A549 (cell line): ENCODE measurements at regions not wholly inside any gene's neighbourhood (a gene's known extent, or its start where the extent isn't known, plus 50 kb on each side); places are given as distances from the start of the nearest gene placed in this dataset.

Experiments
- ATAC-seq, 2 experiments: fragments of 200-7000 bp in 1 of 2; fragments of >200 bp in 1 of 2; cut with Nextera tagmentation in 1 of 2; cut with Tn5 transposase in 1 of 2; 3 replicates each; pipeline versions ENCODE4 v1.8.0 to v1.9.1; 2018 to 2020; ENCODE audit warnings: mild to moderate bottlenecking in 1 of 2, moderate library complexity in 1 of 2
- CTCF ChIA-PET: fragments of 300-600 bp; sonication (Branson Sonifier 250); formaldehyde crosslinking; extraction: SDS; loops from one replicate; lab custom pipeline; 2021; ENCODE audit warnings: antibody characterized with exemption, inconsistent platforms; lab: Yijun Ruan, JAX
- POLR2A ChIA-PET: fragments of 350-600 bp; formaldehyde crosslinking; extraction: SDS; loops from one replicate; lab custom pipeline; 2021; ENCODE audit warnings: antibody characterized with exemption, inconsistent platforms; lab: Yijun Ruan, JAX
- DNase-seq, 2 experiments: peaks; one replicate each; pipeline versions ENCODE4 v3.0.0 to v3.0.0-alpha.2; 2011 to 2016; ENCODE audit warnings: low read depth in 1 of 2, low spot score in 1 of 2
- FAIRE-seq: peaks from 2 replicates; lab custom pipeline; 2011; peaks lifted over from hg19 to GRCh38; lab: Jason Lieb, UNC
- H3K27ac ChIP-seq, 2 experiments: fragments of >200 bp; sonication (Bioruptor Twin); formaldehyde crosslinking; 3 replicates each; pipeline ENCODE4 v1.5.1; 2016 to 2017
- H3K4me1 ChIP-seq: fragments of >200 bp; sonication (Bioruptor Twin); formaldehyde crosslinking; 3 replicates; pipeline ENCODE4 v1.6.1; 2016
- H3K4me2 ChIP-seq: fragments of >200 bp; sonication (Bioruptor Twin); formaldehyde crosslinking; 3 replicates; pipeline ENCODE4 v1.6.1; 2016
- H3K4me3 ChIP-seq: fragments of >200 bp; sonication (Bioruptor Twin); formaldehyde crosslinking; 3 replicates; pipeline ENCODE4 v1.5.1; 2016
- H3K9me3 ChIP-seq: fragments of >200 bp; sonication (Bioruptor Twin); formaldehyde crosslinking; 3 replicates; pipeline ENCODE4 v1.6.1; 2016
- CBX2 ChIP-seq: fragments of 200-600 bp; sonication (generic); IDR thresholded peaks from 2 replicates; pipeline ENCODE4 v1.6.1; 2016; ENCODE audit warnings: low read depth, mild to moderate bottlenecking, borderline replicate concordance
- CHD2 ChIP-seq: fragments of 150-350 bp; IDR thresholded peaks from 2 replicates; pipeline ENCODE4 v1.6.1; 2014; ENCODE audit warnings: low read length; ENCODE audit not compliant: partially characterized antibody
- CHD4 ChIP-seq: fragments of 200-600 bp; sonication (generic); IDR thresholded peaks from 2 replicates; pipeline ENCODE4 v1.6.1; 2016; ENCODE audit warnings: antibody characterized with exemption, mild to moderate bottlenecking, borderline replicate concordance
- FOSL2 ChIP-seq, 2 experiments: fragments of 450-650 bp in 1 of 2; fragments of >200 bp in 1 of 2; sonication (Bioruptor Twin) in 1 of 2; formaldehyde crosslinking; IDR thresholded peaks; 2 replicates each; pipeline versions ENCODE4 v1.5.0 to v1.6.1; 2016 to 2020; ENCODE audit warnings: mild to moderate bottlenecking in 1 of 2, moderate library complexity in 1 of 2
- FOXS1 ChIP-seq: fragments of 250-450 bp; sonication (Bioruptor Pico); IDR thresholded peaks from 2 replicates; pipeline ENCODE4 v1.5.0; 2020; ENCODE audit warnings: mild to moderate bottlenecking, moderate library complexity
- GATA3 ChIP-seq: IDR thresholded peaks from 2 replicates; pipeline ENCODE4 v1.6.1; 2012; ENCODE audit warnings: borderline replicate concordance
- HOXA7 ChIP-seq: fragments of 250-450 bp; sonication (Bioruptor Pico); IDR thresholded peaks from 2 replicates; pipeline ENCODE4 v1.5.0; 2020; ENCODE audit warnings: mild to moderate bottlenecking, moderate library complexity
- HOXB13 ChIP-seq: fragments of 250-450 bp; sonication (Bioruptor Pico); IDR thresholded peaks from 2 replicates; pipeline ENCODE4 v1.5.0; 2020; ENCODE audit warnings: low read depth, mild to moderate bottlenecking, moderate library complexity
- KDM5A ChIP-seq: fragments of 200-600 bp; sonication (generic); IDR thresholded peaks from 2 replicates; pipeline ENCODE4 v1.6.1; 2016; ENCODE audit warnings: antibody characterized with exemption, mild to moderate bottlenecking
- NFE2L2 ChIP-seq: fragments of 150-350 bp; conservative IDR thresholded peaks from 2 replicates; pipeline ENCODE4 v1.6.1; 2014; ENCODE audit warnings: low read length
- RAD21 ChIP-seq, 2 experiments: fragments of >200 bp in 1 of 2; sonication (Bioruptor Twin) in 1 of 2; formaldehyde crosslinking in 1 of 2; IDR thresholded peaks in 1 of 2; conservative IDR thresholded peaks in 1 of 2; 2 replicates in 1 of 2; 3 replicates in 1 of 2; pipeline ENCODE4 v1.6.1; 2012 to 2018; ENCODE audit warnings: inconsistent platforms in 1 of 2
- RNF2 ChIP-seq: fragments of 200-600 bp; sonication (generic); IDR thresholded peaks from 2 replicates; pipeline ENCODE4 v1.6.1; 2016; ENCODE audit warnings: low read depth, mild to moderate bottlenecking, antibody characterized with exemption, moderate library complexity, borderline replicate concordance
- ZSCAN20 ChIP-seq: fragments of 250-450 bp; sonication (Bioruptor Pico); IDR thresholded peaks from 2 replicates; pipeline ENCODE4 v1.8.0; 2022; ENCODE audit warnings: mild to moderate bottlenecking, moderate library complexity
- WGBS: methylation state at CpG from one replicate; pipeline ENCODE4 v1.1.6; 2017; ENCODE audit errors: missing lambda C conversion rate; 5-methylcytosine and 5-hydroxymethylcytosine counted together
- TF ChIP-seq, protein P1 (sequence below): fragments of 150-350 bp; IDR thresholded peaks from 2 replicates; pipeline ENCODE4 v1.6.1; 2014; ENCODE audit warnings: low read depth, mild to moderate bottlenecking, low read length
- TF ChIP-seq, protein P2 (sequence below): fragments of 250-450 bp; sonication (Bioruptor Pico); IDR thresholded peaks from 2 replicates; pipeline ENCODE4 v1.5.0; 2020; ENCODE audit warnings: low read depth, mild to moderate bottlenecking, moderate library complexity
- TF ChIP-seq, protein P3 (sequence below): IDR thresholded peaks from 2 replicates; pipeline ENCODE4 v1.6.1; 2012
- TF ChIP-seq, protein P4 (sequence below): IDR thresholded peaks from 2 replicates; pipeline ENCODE4 v1.6.1; 2012

- TF ChIP-seq RNF2 (no peak), ZSCAN20 (CRISPR knock-in tag) (no peak)
- TF ChIP-seq, protein P1, sequence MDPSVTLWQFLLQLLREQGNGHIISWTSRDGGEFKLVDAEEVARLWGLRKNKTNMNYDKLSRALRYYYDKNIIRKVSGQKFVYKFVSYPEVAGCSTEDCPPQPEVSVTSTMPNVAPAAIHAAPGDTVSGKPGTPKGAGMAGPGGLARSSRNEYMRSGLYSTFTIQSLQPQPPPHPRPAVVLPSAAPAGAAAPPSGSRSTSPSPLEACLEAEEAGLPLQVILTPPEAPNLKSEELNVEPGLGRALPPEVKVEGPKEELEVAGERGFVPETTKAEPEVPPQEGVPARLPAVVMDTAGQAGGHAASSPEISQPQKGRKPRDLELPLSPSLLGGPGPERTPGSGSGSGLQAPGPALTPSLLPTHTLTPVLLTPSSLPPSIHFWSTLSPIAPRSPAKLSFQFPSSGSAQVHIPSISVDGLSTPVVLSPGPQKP, result no peak
- ATAC-seq (no peak), DNase-seq (no peak), FAIRE-seq (no peak)
- Histone ChIP-seq H3K27ac (no peak overlapping the region), H3K4me3 (no peak overlapping the region), H3K4me2 (no peak overlapping the region), H3K9me3 (no peaks in the 10 kb centered on the region), H3K4me1 (no peaks in the 10 kb centered on the region)
- WGBS, result 0% methylated on average over 1 of the region's 1 CpG
- ChIA-PET POLR2A (no interaction called here), CTCF (interaction anchor here (1.3 kb wide), 1 partner anchor 15 kb away, joined by 3 read pairs; no protein-coding TSS in a partner anchor)
Measured at GRCh38 chr20:55173601-55174000, 698.2 kb downstream of the DOK5 start.

- WGBS, result 12% methylated on average over 4 of the region's 4 CpGs
- ATAC-seq (no peak), FAIRE-seq (no peak), DNase-seq (no peak)
- Histone ChIP-seq H3K4me2 (no peak overlapping the region), H3K4me1 (no peaks in the 10 kb centered on the region), H3K4me3 (no peak overlapping the region), H3K9me3 (no peaks in the 10 kb centered on the region), H3K27ac (no peak overlapping the region)
- TF ChIP-seq CHD2 (no peak), GATA3 (no peak), HOXB13 (CRISPR knock-in tag) (no peak), NFE2L2 (no peak), RAD21 (conservative IDR thresholded peaks at IDR 0.05 in 1 of 2, IDR thresholded peaks at IDR 0.05 in 1 of 2) (no peak), CHD4 (no peak), FOSL2 (IDR thresholded peaks at IDR 0.05) (no peak), FOSL2 (CRISPR knock-in tag; IDR thresholded peaks at IDR 0.05) (no peak), KDM5A (no peak), HOXA7 (CRISPR knock-in tag) (no peak)
- TF ChIP-seq, protein P2, sequence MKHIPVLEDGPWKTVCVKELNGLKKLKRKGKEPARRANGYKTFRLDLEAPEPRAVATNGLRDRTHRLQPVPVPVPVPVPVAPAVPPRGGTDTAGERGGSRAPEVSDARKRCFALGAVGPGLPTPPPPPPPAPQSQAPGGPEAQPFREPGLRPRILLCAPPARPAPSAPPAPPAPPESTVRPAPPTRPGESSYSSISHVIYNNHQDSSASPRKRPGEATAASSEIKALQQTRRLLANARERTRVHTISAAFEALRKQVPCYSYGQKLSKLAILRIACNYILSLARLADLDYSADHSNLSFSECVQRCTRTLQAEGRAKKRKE (CRISPR knock-in tag), result no peak
- POLR2A ChIA-PET, result no interaction called here
- CTCF ChIA-PET, result interaction anchor here (1.3 kb wide), 1 partner anchor 14 kb away, joined by 3 read pairs; no protein-coding TSS in a partner anchor
Measured at GRCh38 chr20:55172310-55173002, 697.1 kb downstream of the DOK5 start.

- POLR2A ChIA-PET, result no interaction called here
- CTCF ChIA-PET, result no interaction called here
- Histone ChIP-seq H3K27ac (no peak overlapping the region), H3K4me1 (no peaks in the 10 kb centered on the region), H3K4me2 (no peak overlapping the region), H3K9me3 (no peaks in the 10 kb centered on the region), H3K4me3 (no peak overlapping the region)
- DNase-seq (no peak), ATAC-seq (no peak), FAIRE-seq (no peak)
- WGBS, result 11% methylated on average over 2 of the region's 2 CpGs
- TF ChIP-seq, protein P3, sequence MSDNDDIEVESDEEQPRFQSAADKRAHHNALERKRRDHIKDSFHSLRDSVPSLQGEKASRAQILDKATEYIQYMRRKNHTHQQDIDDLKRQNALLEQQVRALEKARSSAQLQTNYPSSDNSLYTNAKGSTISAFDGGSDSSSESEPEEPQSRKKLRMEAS, result no peak
- TF ChIP-seq, protein P4, sequence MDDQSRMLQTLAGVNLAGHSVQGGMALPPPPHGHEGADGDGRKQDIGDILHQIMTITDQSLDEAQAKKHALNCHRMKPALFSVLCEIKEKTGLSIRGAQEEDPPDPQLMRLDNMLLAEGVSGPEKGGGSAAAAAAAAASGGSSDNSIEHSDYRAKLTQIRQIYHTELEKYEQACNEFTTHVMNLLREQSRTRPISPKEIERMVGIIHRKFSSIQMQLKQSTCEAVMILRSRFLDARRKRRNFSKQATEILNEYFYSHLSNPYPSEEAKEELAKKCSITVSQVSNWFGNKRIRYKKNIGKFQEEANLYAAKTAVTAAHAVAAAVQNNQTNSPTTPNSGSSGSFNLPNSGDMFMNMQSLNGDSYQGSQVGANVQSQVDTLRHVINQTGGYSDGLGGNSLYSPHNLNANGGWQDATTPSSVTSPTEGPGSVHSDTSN, result no peak
- TF ChIP-seq CBX2 (no peak), FOXS1 (CRISPR knock-in tag) (no peak)
Measured at GRCh38 chr20:55166063-55166462, 690.7 kb downstream of the DOK5 start.
